Thyroid gland (tissue), 4 donors: ENCODE measurements at regions not wholly inside any gene's neighbourhood (a gene's known extent, or its start where the extent isn't known, plus 50 kb on each side); places are given as distances from the start of the nearest gene placed in this dataset.
A peak's percentile ranks its signal among the peaks of the same experiment; 100 is the strongest.

Experiments
- DNase-seq, 2 donors: peaks; one replicate each; pipeline ENCODE4 v3.0.0-alpha.2; 2019
- H3K27ac ChIP-seq, 3 donors: fragments of 200-600 bp; sonication (generic); 1 replicate in 2 of 3; 2 replicates in 1 of 3; pipeline ENCODE4 v1.5.1; 2016 to 2019; ENCODE audit warnings: mild to moderate bottlenecking in 1 of 3, moderate library complexity in 1 of 3
- H3K27me3 ChIP-seq: fragments of 200-600 bp; sonication (generic); one replicate; pipeline ENCODE4 v1.5.1; 2019
- H3K36me3 ChIP-seq, 2 donors: fragments of 200-600 bp; sonication (generic); one replicate each; pipeline ENCODE4 v1.5.1; 2016 to 2019
- H3K4me1 ChIP-seq, 2 donors: fragments of 200-600 bp; sonication (generic); one replicate each; pipeline ENCODE4 v1.5.1; 2017 to 2019
- H3K4me3 ChIP-seq, 3 donors: fragments of 200-600 bp; sonication (generic); replicated peaks in 1 of 3; 1 replicate in 2 of 3; 2 replicates in 1 of 3; pipeline ENCODE4 v1.5.1; 2016; ENCODE audit warnings: mild to moderate bottlenecking in 1 of 3
- H3K9me3 ChIP-seq: fragments of 200-600 bp; sonication (generic); one replicate; pipeline ENCODE4 v1.5.1; 2017
- POLR2A ChIP-seq, 2 donors: fragments of 450-650 bp; IDR thresholded peaks; one replicate each; pipeline ENCODE4 v1.6.1; 2017; ENCODE audit warnings: antibody characterized with exemption in 2 of 2, mild to moderate bottlenecking in 2 of 2, moderate library complexity in 1 of 2
- WGBS, 2 donors: methylation state at CpG; one replicate each; pipeline ENCODE4 v1.1.5; 2017; 5-methylcytosine and 5-hydroxymethylcytosine counted together
- intact Hi-C: fragments of 100-400 bp; cut with DNase I; formaldehyde crosslinking; loops from one replicate; pipeline ENCODE4 v1.15.1; 2023
- TF ChIP-seq, protein P1 (sequence below), 6 experiments: fragments of 200-600 bp in 3 of 6; fragments of 450-650 bp in 3 of 6; sonication (generic) in 3 of 6; IDR thresholded peaks; one replicate each; pipeline ENCODE4 v1.5.1; 2016 to 2019; ENCODE audit warnings: antibody characterized with exemption in 6 of 6, mild to moderate bottlenecking in 2 of 6, inconsistent platforms in 1 of 6, moderate library complexity in 1 of 6

DNA sequence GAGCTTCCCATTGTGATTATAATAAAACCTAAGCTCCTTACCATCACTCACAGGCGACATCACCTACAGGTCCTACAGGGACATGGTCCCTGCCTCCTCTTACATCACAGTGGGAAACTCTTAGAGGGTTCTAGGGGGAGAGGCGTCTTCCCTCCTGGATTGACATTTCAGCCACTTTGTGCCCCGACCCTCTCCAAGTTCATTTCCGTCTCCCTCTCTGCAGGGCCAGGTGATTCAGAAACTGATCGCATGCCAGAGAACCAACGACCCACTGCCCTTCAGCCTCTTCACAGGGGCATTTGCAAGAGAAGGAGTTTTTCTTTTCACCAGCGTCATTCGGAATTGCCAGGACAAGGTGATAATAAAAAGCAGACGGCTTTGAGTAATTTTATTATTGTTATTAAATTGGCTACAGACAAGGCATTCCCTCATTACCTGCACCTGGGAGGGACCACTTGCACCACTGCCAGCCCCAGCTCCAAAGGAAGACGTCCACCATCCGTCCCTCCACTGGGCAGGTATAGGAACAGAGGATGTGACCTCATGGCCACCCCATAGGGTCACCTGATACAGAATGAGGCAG, 85.8 kb upstream of the CUX1 start:
- 42 to 53% methylated on average over 11 of the region's 11 CpGs for WGBS, 2 donors
- H3K36me3 ChIP-seq: no peaks in the 10 kb centered on the region
- peak; percentile 73 to 79 for DNase-seq
- H3K4me3 ChIP-seq: no peak overlapping the region
- TF ChIP-seq, protein P1, sequence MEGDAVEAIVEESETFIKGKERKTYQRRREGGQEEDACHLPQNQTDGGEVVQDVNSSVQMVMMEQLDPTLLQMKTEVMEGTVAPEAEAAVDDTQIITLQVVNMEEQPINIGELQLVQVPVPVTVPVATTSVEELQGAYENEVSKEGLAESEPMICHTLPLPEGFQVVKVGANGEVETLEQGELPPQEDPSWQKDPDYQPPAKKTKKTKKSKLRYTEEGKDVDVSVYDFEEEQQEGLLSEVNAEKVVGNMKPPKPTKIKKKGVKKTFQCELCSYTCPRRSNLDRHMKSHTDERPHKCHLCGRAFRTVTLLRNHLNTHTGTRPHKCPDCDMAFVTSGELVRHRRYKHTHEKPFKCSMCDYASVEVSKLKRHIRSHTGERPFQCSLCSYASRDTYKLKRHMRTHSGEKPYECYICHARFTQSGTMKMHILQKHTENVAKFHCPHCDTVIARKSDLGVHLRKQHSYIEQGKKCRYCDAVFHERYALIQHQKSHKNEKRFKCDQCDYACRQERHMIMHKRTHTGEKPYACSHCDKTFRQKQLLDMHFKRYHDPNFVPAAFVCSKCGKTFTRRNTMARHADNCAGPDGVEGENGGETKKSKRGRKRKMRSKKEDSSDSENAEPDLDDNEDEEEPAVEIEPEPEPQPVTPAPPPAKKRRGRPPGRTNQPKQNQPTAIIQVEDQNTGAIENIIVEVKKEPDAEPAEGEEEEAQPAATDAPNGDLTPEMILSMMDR (IDR thresholded peaks at IDR 0.05): no peak
- intact Hi-C loops: no loop called here
- H3K27me3 ChIP-seq: no peaks in the 10 kb centered on the region
- peak overlapping the region; percentile 46 to 79 (median 60) for H3K27ac ChIP-seq
- peaks cover 19 to 24% of the 10 kb centered on the region in 2 donors for H3K4me1 ChIP-seq
- no peaks in the 10 kb centered on the region for H3K9me3 ChIP-seq

- peak overlapping the region in 1 of 3 donors; percentile 20 for H3K4me3 ChIP-seq
- H3K27me3 ChIP-seq: no peaks in the 10 kb centered on the region
- peak overlapping the region; percentile 78 to 83 (median 79) for H3K27ac ChIP-seq
- intact Hi-C loops: no loop called here
- TF ChIP-seq, protein P1 (IDR thresholded peaks at IDR 0.05): no peak
- TF ChIP-seq POLR2A (IDR thresholded peaks at IDR 0.05): peak in 1 of 2 donors; percentile 60
- WGBS, 2 donors: 22 to 23% methylated on average over 18 to 21 of the region's 24 CpGs
- peaks cover 19 to 24% of the 10 kb centered on the region in 2 donors for H3K4me1 ChIP-seq
- H3K36me3 ChIP-seq: no peaks in the 10 kb centered on the region
- DNase-seq: peak; percentile 82 to 89
- no peaks in the 10 kb centered on the region for H3K9me3 ChIP-seq
Measured at GRCh38 chr7:101733713-101734475, 83.5 kb upstream of the CUX1 start.

DNA sequence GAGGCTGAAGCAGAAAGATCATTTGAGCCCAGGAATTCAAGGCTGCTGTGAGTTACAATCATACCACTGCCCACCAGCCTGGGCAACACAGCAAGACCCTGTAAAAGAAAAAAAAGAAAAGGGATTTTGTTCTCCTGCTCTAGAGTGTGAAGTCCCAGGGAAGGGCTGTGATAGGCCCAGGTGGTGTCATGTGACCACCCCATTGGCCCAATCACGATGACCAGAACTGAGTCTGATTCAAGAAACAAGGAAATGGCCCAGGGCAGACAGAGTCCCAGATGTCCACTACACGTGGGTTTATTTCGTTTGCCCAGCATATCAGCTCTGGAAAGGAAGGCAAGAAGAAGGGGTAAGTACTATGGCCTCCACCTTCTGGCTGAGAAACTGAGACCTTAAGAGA, 81.3 kb upstream of the CUX1 start:
- H3K27ac ChIP-seq: no peak overlapping the region
- 92 to 93% methylated on average over 3 of the region's 3 CpGs for WGBS, 2 donors
- H3K9me3 ChIP-seq: no peaks in the 10 kb centered on the region
- H3K36me3 ChIP-seq: no peaks in the 10 kb centered on the region
- intact Hi-C loops: no loop called here
- DNase-seq: no peak
- no peaks in the 10 kb centered on the region for H3K27me3 ChIP-seq
- TF ChIP-seq, protein P1 (IDR thresholded peaks at IDR 0.05): no peak
- TF ChIP-seq POLR2A (IDR thresholded peaks at IDR 0.05): no peak
- peaks cover 19 to 30% of the 10 kb centered on the region in 2 donors for H3K4me1 ChIP-seq
- H3K4me3 ChIP-seq: no peak overlapping the region

- H3K27me3 ChIP-seq: no peaks in the 10 kb centered on the region
- H3K4me1 ChIP-seq: peaks cover 3 to 13% of the 10 kb centered on the region in 2 donors
- WGBS, 2 donors: 68 to 75% methylated on average over 5 of the region's 5 CpGs
- H3K4me3 ChIP-seq: no peak overlapping the region
- intact Hi-C loops: loop anchor here (5.0 kb wide), 1 partner anchor 77 kb away; the partner anchor contains the start of gene CUX1
- TF ChIP-seq POLR2A (IDR thresholded peaks at IDR 0.05): no peak
- TF ChIP-seq, protein P1 (IDR thresholded peaks at IDR 0.05): no peak
- no peaks in the 10 kb centered on the region for H3K36me3 ChIP-seq
- peak; percentile 60 to 70 for DNase-seq
- H3K27ac ChIP-seq: no peak overlapping the region
- no peaks in the 10 kb centered on the region for H3K9me3 ChIP-seq
Measured at GRCh38 chr7:101739775-101740398, 77.5 kb upstream of the CUX1 start.
